ENCODE measurements at regions not wholly inside any gene's neighbourhood (a gene's known extent, or its start where the extent isn't known, plus 50 kb on each side); places are given as distances from the start of the nearest gene placed in this dataset.

- TF ChIP-seq ELK1 (IDR thresholded peaks at IDR 0.05; ENCODE audit: low read depth, low read length) (no peak), POLR2AphosphoS2 (IDR thresholded peaks at IDR 0.05; ENCODE audit: low read depth, low read length) (no peak)
Measured at GRCh38 chr15:100794008-100794407, 85.6 kb upstream of the ALDH1A3 start.

All from GM12878 (cell line).